ENCODE measurements at regions not wholly inside any gene's neighbourhood (a gene's known extent, or its start where the extent isn't known, plus 50 kb on each side); places are given as distances from the start of the nearest gene placed in this dataset.

DNA sequence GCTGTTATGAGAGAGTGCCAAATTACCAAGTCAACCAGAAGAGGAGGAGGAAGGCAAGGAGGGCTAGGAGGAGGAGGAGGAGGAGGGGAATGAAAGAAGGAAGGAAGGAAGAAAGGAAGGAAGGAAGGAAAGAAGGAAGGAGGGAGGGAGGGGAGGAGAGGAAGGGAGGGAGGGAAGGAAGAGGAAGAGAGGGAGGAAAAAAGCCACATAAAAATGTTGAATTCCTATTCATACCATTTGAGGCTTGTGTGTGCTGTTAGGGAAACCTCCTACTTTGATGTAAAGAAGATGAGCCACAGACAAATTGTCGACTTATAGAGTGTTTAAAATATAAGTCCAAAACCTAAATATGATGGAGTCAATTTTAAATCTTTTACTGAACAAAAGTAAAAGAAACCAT lies 65.3 kb upstream of the MYLIP start:
- no peak for TF ChIP-seq TAF1 (IDR thresholded peaks at IDR 0.05; ENCODE audit: low read depth)
- no peak for TF ChIP-seq TEAD4 (IDR thresholded peaks at IDR 0.05)
- no peak for TF ChIP-seq TCF12 (IDR thresholded peaks at IDR 0.05; ENCODE audit: low read depth)
- TF ChIP-seq ZBTB7A (IDR thresholded peaks at IDR 0.05; ENCODE audit: low read depth): no peak
- TF ChIP-seq, protein P1, sequence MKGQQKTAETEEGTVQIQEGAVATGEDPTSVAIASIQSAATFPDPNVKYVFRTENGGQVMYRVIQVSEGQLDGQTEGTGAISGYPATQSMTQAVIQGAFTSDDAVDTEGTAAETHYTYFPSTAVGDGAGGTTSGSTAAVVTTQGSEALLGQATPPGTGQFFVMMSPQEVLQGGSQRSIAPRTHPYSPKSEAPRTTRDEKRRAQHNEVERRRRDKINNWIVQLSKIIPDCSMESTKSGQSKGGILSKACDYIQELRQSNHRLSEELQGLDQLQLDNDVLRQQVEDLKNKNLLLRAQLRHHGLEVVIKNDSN (IDR thresholded peaks at IDR 0.05): no peak
- TF ChIP-seq CREB1 (IDR thresholded peaks at IDR 0.05; ENCODE audit: low read depth): no peak
- no peak for TF ChIP-seq FOXM1 (IDR thresholded peaks at IDR 0.05; ENCODE audit: borderline replicate concordance, low read depth)
- no peak for TF ChIP-seq EGR1 (IDR thresholded peaks at IDR 0.05)
- no peak for TF ChIP-seq YY1 (IDR thresholded peaks at IDR 0.05; ENCODE audit: low read depth)
- TF ChIP-seq EP300 (IDR thresholded peaks at IDR 0.05; ENCODE audit: borderline replicate concordance): no peak

DNA sequence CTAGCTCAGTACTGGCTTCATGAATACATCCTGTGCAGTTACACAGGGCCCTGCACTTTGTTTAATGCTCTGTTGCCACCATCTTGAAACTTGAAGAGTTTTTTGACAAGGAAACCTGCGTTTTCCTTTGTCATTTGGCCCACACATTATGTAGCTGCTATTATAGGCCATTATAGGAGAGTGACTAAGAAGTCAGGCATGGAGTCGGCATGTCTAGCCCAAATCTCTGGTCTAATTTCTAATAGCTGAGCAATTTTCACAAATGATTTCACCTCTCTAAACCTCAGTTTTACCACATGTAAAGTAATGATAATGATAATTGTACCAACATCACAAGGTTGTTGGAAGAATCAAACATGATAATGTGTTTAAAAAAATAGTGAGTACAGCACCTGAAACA lies 67.1 kb upstream of the MYLIP start:
- TF ChIP-seq CEBPB (IDR thresholded peaks at IDR 0.05) (no peak), CREB1 (IDR thresholded peaks at IDR 0.05; ENCODE audit: low read depth) (no peak), YY1 (IDR thresholded peaks at IDR 0.05; ENCODE audit: low read depth) (no peak), TCF12 (IDR thresholded peaks at IDR 0.05; ENCODE audit: low read depth) (no peak), EP300 (IDR thresholded peaks at IDR 0.05; ENCODE audit: borderline replicate concordance) (no peak), ZBTB7A (IDR thresholded peaks at IDR 0.05; ENCODE audit: low read depth) (no peak), NFIC (IDR thresholded peaks at IDR 0.05) (no peak), TAF1 (IDR thresholded peaks at IDR 0.05; ENCODE audit: low read depth) (no peak), TEAD4 (IDR thresholded peaks at IDR 0.05) (no peak), FOXM1 (IDR thresholded peaks at IDR 0.05; ENCODE audit: borderline replicate concordance, low read depth) (no peak), EGR1 (IDR thresholded peaks at IDR 0.05) (no peak)
- TF ChIP-seq, protein P2, sequence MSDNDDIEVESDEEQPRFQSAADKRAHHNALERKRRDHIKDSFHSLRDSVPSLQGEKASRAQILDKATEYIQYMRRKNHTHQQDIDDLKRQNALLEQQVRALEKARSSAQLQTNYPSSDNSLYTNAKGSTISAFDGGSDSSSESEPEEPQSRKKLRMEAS (IDR thresholded peaks at IDR 0.05): no peak
- TF ChIP-seq, protein P1 (IDR thresholded peaks at IDR 0.05): no peak
- TF ChIP-seq, protein P3, sequence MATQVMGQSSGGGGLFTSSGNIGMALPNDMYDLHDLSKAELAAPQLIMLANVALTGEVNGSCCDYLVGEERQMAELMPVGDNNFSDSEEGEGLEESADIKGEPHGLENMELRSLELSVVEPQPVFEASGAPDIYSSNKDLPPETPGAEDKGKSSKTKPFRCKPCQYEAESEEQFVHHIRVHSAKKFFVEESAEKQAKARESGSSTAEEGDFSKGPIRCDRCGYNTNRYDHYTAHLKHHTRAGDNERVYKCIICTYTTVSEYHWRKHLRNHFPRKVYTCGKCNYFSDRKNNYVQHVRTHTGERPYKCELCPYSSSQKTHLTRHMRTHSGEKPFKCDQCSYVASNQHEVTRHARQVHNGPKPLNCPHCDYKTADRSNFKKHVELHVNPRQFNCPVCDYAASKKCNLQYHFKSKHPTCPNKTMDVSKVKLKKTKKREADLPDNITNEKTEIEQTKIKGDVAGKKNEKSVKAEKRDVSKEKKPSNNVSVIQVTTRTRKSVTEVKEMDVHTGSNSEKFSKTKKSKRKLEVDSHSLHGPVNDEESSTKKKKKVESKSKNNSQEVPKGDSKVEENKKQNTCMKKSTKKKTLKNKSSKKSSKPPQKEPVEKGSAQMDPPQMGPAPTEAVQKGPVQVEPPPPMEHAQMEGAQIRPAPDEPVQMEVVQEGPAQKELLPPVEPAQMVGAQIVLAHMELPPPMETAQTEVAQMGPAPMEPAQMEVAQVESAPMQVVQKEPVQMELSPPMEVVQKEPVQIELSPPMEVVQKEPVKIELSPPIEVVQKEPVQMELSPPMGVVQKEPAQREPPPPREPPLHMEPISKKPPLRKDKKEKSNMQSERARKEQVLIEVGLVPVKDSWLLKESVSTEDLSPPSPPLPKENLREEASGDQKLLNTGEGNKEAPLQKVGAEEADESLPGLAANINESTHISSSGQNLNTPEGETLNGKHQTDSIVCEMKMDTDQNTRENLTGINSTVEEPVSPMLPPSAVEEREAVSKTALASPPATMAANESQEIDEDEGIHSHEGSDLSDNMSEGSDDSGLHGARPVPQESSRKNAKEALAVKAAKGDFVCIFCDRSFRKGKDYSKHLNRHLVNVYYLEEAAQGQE (IDR thresholded peaks at IDR 0.05; ENCODE audit: low read depth): no peak

DNA sequence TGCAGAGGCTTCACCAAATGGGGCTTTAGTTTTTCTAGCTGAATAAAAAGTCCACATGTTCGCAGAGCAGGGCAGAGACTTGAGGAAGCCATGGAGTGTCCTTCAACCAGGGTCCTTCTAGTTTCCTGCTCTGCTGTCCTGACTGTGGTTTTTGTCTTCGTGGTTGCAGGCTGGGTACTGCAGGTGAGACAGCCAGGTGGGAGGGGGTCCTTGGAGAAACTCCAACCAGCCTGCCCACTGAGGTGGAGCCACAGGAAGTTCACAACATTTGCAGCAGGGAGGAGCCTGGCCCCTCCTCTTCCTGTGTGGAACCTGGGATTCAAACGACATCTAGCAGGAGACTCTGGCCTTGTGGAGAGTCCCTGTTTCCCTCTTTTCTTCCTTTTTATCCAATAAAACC lies 68.8 kb upstream of the MYLIP start:
- TF ChIP-seq TCF12 (IDR thresholded peaks at IDR 0.05; ENCODE audit: low read depth): no peak
- no peak for TF ChIP-seq YY1 (IDR thresholded peaks at IDR 0.05; ENCODE audit: low read depth)
- TF ChIP-seq, protein P1 (IDR thresholded peaks at IDR 0.05): no peak
- no peak for TF ChIP-seq NFIC (IDR thresholded peaks at IDR 0.05)
- no peak for TF ChIP-seq RAD21 (IDR thresholded peaks at IDR 0.05; ENCODE audit: low read depth)
- TF ChIP-seq CREB1 (IDR thresholded peaks at IDR 0.05; ENCODE audit: low read depth): no peak
- no peak for TF ChIP-seq CEBPB (IDR thresholded peaks at IDR 0.05)
- no peak for TF ChIP-seq TAF1 (IDR thresholded peaks at IDR 0.05; ENCODE audit: low read depth)
- no peak for TF ChIP-seq EGR1 (IDR thresholded peaks at IDR 0.05)
- no peak for TF ChIP-seq EP300 (IDR thresholded peaks at IDR 0.05; ENCODE audit: borderline replicate concordance)
- no peak for TF ChIP-seq ZBTB7A (IDR thresholded peaks at IDR 0.05; ENCODE audit: low read depth)
- TF ChIP-seq TEAD4 (IDR thresholded peaks at IDR 0.05): no peak
- TF ChIP-seq, protein P3 (IDR thresholded peaks at IDR 0.05; ENCODE audit: low read depth): no peak
- TF ChIP-seq, protein P2 (IDR thresholded peaks at IDR 0.05): no peak

DNA sequence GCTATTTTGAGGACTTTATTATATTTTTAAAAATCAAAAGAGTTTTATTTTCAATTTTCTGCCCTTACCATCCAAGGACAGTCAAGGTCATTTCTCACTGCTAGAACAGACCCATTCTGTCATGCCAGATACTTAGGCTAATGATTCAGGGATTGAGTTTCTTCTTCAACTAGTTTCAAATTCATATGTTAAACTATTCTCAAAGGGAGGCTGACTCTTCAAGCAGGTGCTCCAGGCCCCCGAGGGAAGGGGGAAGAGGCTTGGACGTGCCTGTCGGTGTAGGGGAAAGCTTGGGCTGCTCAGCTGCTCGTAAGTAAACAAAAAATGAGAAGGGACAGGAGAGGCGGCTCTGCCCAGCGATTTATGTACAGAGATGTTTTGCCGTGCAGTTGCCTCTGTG lies 69.4 kb upstream of the MYLIP start:
- TF ChIP-seq, protein P2 (IDR thresholded peaks at IDR 0.05): no peak
- TF ChIP-seq CEBPB (IDR thresholded peaks at IDR 0.05): no peak
- TF ChIP-seq EGR1 (IDR thresholded peaks at IDR 0.05): no peak
- TF ChIP-seq NFIC (IDR thresholded peaks at IDR 0.05): no peak

DNA sequence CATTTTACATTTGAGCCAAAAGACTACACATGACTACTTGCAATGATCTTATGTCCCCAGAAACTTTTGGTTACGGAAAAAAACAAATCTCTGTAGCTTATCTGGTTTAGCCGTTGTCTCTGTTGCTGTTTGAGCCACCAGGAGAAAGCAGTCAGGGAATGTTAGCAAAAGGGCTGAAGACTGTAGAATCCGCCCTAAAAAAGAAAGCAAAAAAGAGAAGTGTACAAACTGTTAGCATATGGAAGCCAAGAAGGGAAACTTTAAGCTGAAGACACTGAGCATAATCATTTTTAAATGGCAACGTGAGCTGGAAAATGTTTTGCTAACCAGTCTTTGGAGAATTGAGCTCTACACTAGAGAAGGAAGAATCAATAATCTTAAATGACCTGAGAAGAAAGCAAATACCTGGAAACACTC lies 69.9 kb upstream of the MYLIP start:
- no peak for TF ChIP-seq YY1 (IDR thresholded peaks at IDR 0.05; ENCODE audit: low read depth)
- no peak for TF ChIP-seq EGR1 (IDR thresholded peaks at IDR 0.05)
- TF ChIP-seq TCF12 (IDR thresholded peaks at IDR 0.05; ENCODE audit: low read depth): no peak
- TF ChIP-seq RAD21 (IDR thresholded peaks at IDR 0.05; ENCODE audit: low read depth): no peak
- no peak for TF ChIP-seq TEAD4 (IDR thresholded peaks at IDR 0.05)
